DMS 273 (cell line): ENCODE measurements at regions not wholly inside any gene's neighbourhood (a gene's known extent, or its start where the extent isn't known, plus 50 kb on each side); places are given as distances from the start of the nearest gene placed in this dataset.

Experiments used
- DNase-seq: peaks from one replicate; lab custom pipeline; 2025; ENCODE audit not compliant: unreplicated experiment; lab: John Stamatoyannopoulos, UW

DNA sequence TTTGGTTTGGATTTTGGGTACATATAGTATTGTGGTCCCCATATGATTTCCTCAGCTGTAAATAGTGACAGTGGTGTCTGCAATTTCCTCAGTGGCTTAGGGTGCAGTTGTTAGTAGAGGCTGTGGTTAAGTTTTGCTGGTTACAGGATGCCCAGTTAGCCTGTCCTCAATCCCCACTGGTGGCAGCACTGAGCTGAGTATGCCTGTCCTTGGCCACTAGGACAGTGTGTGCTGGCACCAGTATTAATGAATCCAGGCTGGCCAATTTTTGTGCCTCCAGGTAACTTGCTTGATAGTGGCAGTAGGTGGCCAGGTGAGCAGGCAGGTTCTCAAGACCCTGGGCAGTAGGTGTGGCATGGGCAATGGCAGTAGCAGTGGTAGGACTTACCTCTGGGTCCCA lies 973.1 kb downstream of the TMEM182 start:
- no peak for DNase-seq

- DNase-seq = no peak
Observed at GRCh38 chr2:103738108-103738507, 976.3 kb downstream of the TMEM182 start.

DNA sequence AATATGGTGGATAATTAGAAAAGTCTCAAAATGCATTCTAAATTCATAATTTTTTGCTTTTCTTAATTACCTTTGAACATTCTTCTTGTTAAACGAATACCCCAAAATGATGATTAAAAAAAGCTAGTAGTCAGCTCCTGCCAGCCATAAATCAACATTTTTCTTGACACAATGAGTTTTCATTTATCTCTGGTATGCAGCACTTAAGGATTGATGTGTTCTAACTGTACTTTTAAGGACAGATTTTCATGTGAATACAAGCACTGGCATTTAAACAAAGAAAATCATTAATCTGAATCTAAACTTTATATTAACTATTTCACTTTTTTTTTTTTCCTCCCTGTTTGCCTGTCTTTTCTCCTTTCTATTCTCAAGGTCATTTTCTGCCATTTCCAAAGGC lies 976.8 kb downstream of the TMEM182 start:
- no peak for DNase-seq

DNA sequence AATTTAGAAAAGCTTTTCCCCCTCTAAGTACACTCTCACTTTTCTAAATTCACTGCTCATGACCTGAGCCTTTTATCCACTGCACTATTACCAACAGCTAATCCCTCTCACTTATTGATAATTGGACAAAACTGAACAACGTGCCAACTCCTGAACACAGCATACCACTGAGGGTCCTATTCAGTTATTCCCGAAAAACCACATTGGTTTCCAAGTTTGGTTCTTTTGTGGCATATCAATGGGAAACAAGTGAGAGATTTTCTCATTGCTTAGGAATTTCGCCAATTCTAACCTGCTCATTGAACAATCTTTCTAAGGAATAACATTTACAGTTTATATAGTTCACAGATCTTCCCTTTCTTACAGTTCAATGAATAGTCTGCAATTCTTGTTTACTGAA lies 977.4 kb downstream of the TMEM182 start:
- DNase-seq = no peak

DNA sequence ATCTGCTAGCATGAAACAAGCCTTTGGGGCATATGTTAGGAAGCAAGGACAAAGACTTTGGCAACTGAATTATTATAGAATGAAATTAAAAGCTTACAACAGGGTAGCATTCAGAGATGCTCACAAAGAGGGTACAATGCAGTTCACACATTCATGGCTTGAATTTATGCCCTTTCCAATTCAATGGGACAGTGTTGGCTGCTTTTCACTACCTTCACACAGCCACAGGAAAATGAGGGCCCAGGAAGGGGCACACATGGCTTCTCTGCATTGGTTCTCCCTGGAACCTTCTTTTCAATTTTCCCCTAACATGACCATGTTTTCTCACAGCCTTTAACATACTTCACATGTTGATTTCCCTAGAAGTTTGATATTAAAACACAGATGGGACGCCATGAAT lies 978.1 kb downstream of the TMEM182 start:
- DNase-seq = no peak

GRCh38 chr2:103740631-103741030 lies 978.8 kb downstream of the TMEM182 start:
- no peak for DNase-seq

GRCh38 chr2:103743195-103743594 lies 981.4 kb downstream of the TMEM182 start:
- DNase-seq = no peak

DNA sequence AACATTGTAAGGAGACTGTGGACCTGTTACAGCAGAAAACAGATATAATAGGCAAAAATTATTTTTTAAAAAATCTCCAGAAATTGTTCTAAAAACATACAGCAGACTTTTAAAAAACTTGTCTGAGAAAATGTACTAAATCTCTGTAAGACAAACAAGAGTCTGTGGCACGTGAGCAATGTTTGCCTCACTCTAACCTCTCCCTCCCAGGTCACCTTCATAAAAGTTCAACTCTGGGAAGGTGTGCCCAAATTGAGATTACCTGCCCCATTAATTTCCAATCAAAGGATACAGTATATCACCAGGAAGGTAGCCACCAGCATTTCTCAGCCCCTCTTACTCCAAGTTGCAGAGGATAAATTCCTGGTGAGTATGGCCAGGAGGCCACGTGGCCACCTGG lies 992.7 kb downstream of the TMEM182 start:
- DNase-seq = no peak

GRCh38 chr2:103773884-103774283 lies 1012.1 kb downstream of the TMEM182 start:
- no peak for DNase-seq

- no peak for DNase-seq
Observed at GRCh38 chr2:103780088-103780702, 1018.4 kb downstream of the TMEM182 start.

GRCh38 chr2:103781313-103781712 lies 1019.5 kb downstream of the TMEM182 start:
- no peak for DNase-seq

DNA sequence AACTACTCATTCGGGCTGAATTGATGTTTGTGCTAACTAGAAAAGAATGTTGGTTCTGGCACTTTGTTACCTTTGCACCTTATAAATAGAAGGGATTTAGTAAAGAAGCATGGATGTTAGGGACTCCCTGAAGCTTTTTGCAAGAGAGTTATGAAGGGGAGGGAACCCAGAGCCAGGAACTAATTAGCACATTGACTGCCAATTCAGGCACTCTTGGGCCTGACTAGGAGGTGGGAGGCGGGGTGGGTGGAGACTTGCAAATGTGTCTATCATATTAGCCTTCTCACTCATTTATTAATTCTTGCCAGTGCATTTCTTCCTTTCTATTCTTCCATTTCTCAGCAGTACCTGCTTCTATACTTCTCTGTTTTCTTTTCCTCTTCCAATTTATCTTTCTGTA lies 1022.4 kb downstream of the TMEM182 start:
- DNase-seq = no peak

DNA sequence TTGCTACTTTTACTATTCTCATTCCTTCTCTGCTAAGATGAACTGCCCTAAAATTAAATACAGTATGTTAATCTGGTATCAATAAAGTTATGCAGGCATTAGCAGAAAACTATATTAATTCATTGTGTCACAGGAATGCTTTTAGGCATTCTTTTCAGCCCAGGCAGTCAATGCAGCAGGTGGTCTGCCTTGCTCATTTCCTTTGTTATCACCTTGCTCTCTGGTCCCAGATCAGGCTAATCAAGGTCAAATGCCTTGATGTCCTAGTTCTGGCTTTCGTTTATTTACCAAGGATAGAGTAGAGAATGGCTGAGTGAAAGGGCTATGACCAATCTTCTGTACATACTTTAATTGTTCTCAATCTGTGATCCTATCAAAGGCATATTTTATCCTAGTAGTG lies 1023.6 kb downstream of the TMEM182 start:
- DNase-seq = no peak

DNA sequence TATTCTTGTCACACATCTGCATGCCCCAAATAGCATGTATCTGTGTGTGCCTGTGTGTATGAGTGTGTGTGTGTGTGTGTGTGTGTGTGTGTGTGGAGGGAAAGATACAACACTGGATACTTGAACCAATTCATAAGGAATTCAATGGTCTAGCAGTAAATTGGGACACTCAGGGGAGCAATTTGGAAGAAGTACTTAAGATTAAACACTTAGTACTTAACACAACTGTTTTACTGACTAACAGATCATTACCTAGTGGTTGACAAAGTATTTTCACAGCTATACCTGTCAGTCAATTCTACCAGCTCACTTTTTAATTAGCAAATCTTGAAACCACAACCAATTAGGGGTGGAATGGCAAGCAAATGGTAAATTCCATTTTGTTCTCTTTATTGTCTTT lies 1024.1 kb downstream of the TMEM182 start:
- no peak for DNase-seq

GRCh38 chr2:103788389-103788788 lies 1026.6 kb downstream of the TMEM182 start:
- DNase-seq = peak; percentile 38

DNA sequence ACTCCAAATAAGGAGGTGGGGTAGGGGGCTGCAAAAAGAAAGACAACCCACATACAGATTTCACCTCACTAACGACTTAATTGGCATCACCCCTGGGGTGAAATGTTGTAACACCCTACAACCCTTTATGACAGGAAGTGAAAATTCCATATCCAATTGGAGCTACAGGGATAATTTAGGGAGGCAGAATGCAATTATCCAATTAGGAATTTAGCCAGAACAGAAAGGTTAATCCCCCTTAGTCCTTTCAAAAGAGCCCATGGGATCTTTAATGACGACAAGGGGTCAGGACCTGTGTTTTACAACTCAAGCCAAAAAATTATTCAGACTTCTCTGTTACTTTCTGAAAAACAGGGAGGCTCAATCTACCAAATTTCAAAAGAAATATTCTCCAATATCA lies 1027.1 kb downstream of the TMEM182 start:
- DNase-seq = peak; percentile 39

DNA sequence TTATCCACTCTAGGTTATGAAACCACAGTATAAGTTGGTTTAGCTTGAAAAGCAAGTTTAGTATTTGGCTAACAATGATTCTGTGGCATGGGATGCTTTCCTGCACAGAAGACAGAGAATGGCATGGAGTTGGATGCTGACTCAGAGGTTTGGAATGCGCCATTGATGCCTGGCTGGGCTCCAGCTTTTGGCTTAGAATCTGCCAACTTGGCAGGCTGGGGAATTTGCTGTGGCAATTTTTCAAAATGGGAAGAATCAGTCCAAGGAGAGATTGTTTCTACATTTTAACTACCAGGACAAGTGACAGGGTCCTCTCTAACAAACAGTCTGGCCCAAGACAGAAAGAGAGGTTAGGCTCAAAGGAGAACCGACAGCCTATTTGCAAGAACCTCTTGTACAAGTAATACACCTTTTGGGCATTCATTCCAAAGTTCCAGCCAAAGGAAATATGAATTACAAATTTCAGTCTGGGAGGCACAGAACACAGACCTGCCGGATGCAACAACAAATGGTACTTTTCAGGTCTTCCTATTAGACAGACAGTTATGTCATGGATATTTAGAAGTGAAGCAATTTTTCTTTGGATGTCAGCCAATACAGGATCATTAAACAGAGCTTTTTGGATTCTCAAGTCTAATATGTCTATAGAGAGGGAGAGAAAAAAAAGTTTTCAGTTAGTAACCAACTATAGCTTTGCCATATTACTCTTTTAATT lies 1027.7 kb downstream of the TMEM182 start:
- peak; percentile 88 for DNase-seq

GRCh38 chr2:103792042-103792441 lies 1030.2 kb downstream of the TMEM182 start:
- no peak for DNase-seq

DNA sequence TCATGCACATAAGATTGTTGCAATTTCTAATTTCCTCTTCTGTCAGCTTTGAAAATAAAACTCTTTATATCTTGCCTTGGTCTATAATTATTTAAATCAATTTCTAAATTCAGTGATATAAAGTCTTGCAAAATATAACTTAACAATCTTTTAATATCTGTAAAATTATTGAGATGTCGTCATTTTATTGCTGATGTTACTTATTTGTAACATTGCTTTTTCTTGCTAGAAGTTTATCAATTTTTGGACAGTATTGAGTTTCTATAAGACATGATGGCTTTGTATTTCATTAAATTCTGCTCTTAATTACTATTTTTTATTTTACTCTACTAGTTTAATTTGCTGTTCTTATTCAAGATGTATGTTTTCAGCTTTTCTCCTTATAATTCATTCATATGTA lies 1036.5 kb downstream of the TMEM182 start:
- DNase-seq = no peak

DNA sequence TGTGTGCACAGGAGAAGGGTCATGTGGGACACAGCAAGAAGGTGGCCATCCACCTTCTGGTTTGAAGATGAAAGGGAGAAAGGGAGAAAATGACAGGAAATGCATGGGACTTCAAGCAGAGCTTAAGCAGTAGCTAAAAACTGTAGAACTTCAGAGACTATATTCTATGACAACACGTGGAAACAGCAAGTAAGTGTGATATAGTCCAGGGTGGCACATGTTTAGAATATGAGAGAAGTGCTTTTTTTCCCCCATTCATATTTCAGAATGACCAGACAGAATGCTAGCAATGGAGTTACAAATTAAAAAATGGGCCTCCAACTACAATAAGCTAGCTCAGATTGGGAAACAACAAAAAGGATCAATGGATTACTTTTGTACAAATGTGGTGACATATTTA lies 1042.2 kb downstream of the TMEM182 start:
- no peak for DNase-seq

DNA sequence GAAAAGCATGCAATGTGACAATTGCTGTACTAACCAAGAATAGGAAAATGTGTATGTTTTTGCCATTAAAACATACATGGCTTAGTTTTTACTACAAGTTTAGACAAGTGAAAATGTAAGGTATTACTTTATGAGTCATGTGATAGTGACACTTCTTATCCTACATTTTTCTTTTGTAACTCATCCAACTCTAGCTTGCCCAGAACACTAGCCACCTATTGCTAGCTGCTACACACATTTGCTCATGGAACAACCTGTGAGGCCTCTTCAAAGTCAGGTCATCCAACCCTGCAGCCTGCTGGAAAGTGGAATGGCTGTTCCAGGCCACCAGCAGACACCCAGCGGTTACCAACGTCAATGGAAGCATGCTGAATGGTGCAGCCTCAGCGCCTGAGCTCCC lies 1043.9 kb downstream of the TMEM182 start:
- no peak for DNase-seq

DNA sequence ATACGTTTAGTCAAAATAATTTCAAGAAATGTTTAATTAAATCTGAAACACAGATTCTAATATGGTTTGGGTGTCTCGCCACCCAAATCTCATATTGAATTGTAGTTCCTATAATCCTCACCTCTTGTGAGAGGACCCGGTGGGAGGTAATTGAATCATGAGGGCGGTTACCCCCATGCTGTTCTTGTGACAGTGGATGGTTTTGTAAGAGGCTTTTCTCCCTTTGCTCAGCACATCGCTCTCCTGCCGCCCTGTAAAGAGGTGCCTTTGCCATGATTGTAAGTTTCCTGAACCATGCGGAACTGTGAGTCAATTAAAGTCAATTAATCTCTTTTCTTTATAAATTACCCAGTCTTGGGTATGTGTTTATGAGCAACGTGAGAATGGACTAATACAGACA lies 1045.1 kb upstream of the POU3F3 start:
- no peak for DNase-seq

DNA sequence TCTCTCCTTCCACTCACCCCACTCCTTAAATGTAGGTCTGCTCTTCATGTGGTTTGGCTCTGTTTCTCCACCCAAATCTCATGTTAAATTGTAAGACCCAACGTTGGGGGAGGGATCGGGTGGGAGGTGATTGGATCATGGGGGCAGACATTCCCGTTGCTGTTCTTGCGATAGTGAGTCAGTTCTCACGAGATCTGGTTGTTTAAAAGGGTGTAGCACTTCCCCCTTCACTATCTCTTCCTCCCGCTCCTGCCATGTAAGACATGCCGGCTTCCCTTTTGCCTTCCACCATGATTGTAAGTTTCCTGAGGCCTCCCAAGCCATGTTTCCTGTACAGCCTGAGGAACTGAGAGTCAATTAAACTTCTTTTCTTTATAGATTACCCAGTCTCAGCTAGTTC lies 1044.5 kb upstream of the POU3F3 start:
- DNase-seq = no peak
